A673 (cell line): ENCODE measurements at regions not wholly inside any gene's neighbourhood (a gene's known extent, or its start where the extent isn't known, plus 50 kb on each side); places are given as distances from the start of the nearest gene placed in this dataset.

Experiments
- BruUV-seq: library from RNA; stranded (reverse); fragments of 400-500 nt; replicated peaks from 2 replicates; lab custom pipeline; 2021; lab: Mats Ljungman, UMichigan
- CTCF ChIA-PET: fragments of 300-600 bp; sonication (Branson Sonifier 250); formaldehyde crosslinking; loops from one replicate; lab custom pipeline; 2022; ENCODE audit warnings: antibody characterized with exemption; lab: Charles Lee
- POLR2A ChIA-PET: fragments of 300-600 bp; sonication (Branson Sonifier 250); formaldehyde crosslinking; loops from one replicate; lab custom pipeline; 2022; ENCODE audit warnings: antibody characterized with exemption; ENCODE audit not compliant: low non-redundant PET; lab: Charles Lee
- DNase-seq: peaks from one replicate; pipeline ENCODE4 v3.0.0-alpha.2; 2015; ENCODE audit warnings: low spot score
- H3K27ac ChIP-seq: fragments of 200-600 bp; sonication (generic); 2 replicates; pipeline ENCODE4 v1.5.1; 2016; ENCODE audit warnings: mixed run types, low read depth, mild to moderate bottlenecking, mixed read lengths, antibody characterized with exemption, low read length; ENCODE audit not compliant: poor library complexity, severe bottlenecking
- H3K27me3 ChIP-seq: fragments of 200-600 bp; sonication (generic); replicated peaks from 2 replicates; pipeline ENCODE4 v1.6.1; 2017; ENCODE audit warnings: mixed run types, low read depth, mild to moderate bottlenecking, mixed read lengths, antibody characterized with exemption, low read length; ENCODE audit not compliant: insufficient read depth, poor library complexity
- H3K36me3 ChIP-seq: fragments of 200-600 bp; sonication (generic); 2 replicates; pipeline ENCODE4 v1.6.1; 2016; ENCODE audit warnings: mixed run types, mild to moderate bottlenecking, mixed read lengths, antibody characterized with exemption, low read length; ENCODE audit not compliant: insufficient read depth, poor library complexity, severe bottlenecking
- H3K4me1 ChIP-seq: fragments of 200-600 bp; sonication (generic); 2 replicates; pipeline ENCODE4 v1.6.1; 2017; ENCODE audit warnings: mixed run types, mild to moderate bottlenecking, mixed read lengths, antibody characterized with exemption, low read length; ENCODE audit not compliant: insufficient read depth, poor library complexity, severe bottlenecking
- H3K4me3 ChIP-seq: fragments of 200-600 bp; sonication (generic); 2 replicates; pipeline ENCODE4 v1.5.1; 2016; ENCODE audit warnings: low read depth, mixed run types, mild to moderate bottlenecking, mixed read lengths, low read length; ENCODE audit not compliant: poor library complexity, severe bottlenecking
- H3K9me3 ChIP-seq: fragments of 200-600 bp; sonication (generic); 2 replicates; pipeline ENCODE4 v1.6.1; 2016; ENCODE audit warnings: mixed run types, low read depth, mild to moderate bottlenecking, mixed read lengths, antibody characterized with exemption, low read length; ENCODE audit not compliant: poor library complexity, severe bottlenecking
- CTCF ChIP-seq: fragments of 300-800, 200-600 bp; sonication (generic); conservative IDR thresholded peaks from 2 replicates; pipeline ENCODE4 v1.5.1; 2017; ENCODE audit warnings: low read depth, mild to moderate bottlenecking, antibody characterized with exemption, low read length, moderate library complexity, mixed read lengths
- EZH2 ChIP-seq: fragments of 200-600 bp; sonication (generic); IDR thresholded peaks from 2 replicates; pipeline ENCODE4 v1.6.1; 2017; ENCODE audit warnings: borderline replicate concordance, low read depth, mild to moderate bottlenecking, mixed read lengths, antibody characterized with exemption, low read length; ENCODE audit not compliant: poor library complexity, severe bottlenecking
- intact Hi-C: fragments of 100-400 bp; cut with micrococcal nuclease; formaldehyde crosslinking; loops from one replicate; pipeline ENCODE4 v1.10.0; 2022; ENCODE audit not compliant: unreplicated experiment

GRCh38 chr13:65074248-65074647, 2155.9 kb downstream of the PCDH9 start:
- POLR2A ChIA-PET = no interaction called here
- intact Hi-C loops = no loop called here

GRCh38 chr13:65064967-65065366, 2165.2 kb downstream of the PCDH9 start:
- CTCF ChIA-PET = no interaction called here
- POLR2A ChIA-PET = no interaction called here

More at GRCh38 chr13:65074248-65074647, 2155.9 kb downstream of the PCDH9 start:
- CTCF ChIA-PET = no interaction called here
- no peak for DNase-seq
- Histone ChIP-seq H3K9me3 (no peaks in the 10 kb centered on the region), H3K4me3 (no peak overlapping the region), H3K27ac (no peak overlapping the region), H3K4me1 (no peaks in the 10 kb centered on the region), H3K27me3 (no peaks in the 10 kb centered on the region), H3K36me3 (no peaks in the 10 kb centered on the region)
- TF ChIP-seq CTCF (no peak), EZH2 (no peak)
- no TSS peak for BruUV-seq

GRCh38 chr13:65063753-65064152, 2166.4 kb downstream of the PCDH9 start:
- H3K36me3 ChIP-seq = no peaks in the 10 kb centered on the region
- no peaks in the 10 kb centered on the region for H3K9me3 ChIP-seq
- no peak overlapping the region for H3K4me3 ChIP-seq
- BruUV-seq = no TSS peak
- CTCF ChIA-PET = no interaction called here
- POLR2A ChIA-PET = no interaction called here
- peak; percentile 35 for DNase-seq
- TF ChIP-seq CTCF (no peak), EZH2 (no peak)
- no peaks in the 10 kb centered on the region for H3K4me1 ChIP-seq
- intact Hi-C loops = no loop called here
- no peaks in the 10 kb centered on the region for H3K27me3 ChIP-seq
- H3K27ac ChIP-seq = no peak overlapping the region

More at GRCh38 chr13:65064967-65065366, 2165.2 kb downstream of the PCDH9 start:
- Histone ChIP-seq H3K27ac (no peak overlapping the region), H3K9me3 (no peaks in the 10 kb centered on the region), H3K4me3 (no peak overlapping the region), H3K36me3 (no peaks in the 10 kb centered on the region), H3K4me1 (no peaks in the 10 kb centered on the region), H3K27me3 (no peaks in the 10 kb centered on the region)
- DNase-seq = no peak
- intact Hi-C loops = no loop called here
- TF ChIP-seq CTCF = no peak
- no peak for TF ChIP-seq EZH2
- BruUV-seq = no TSS peak
